IMR-90 (cell line): ENCODE measurements at regions not wholly inside any gene's neighbourhood (a gene's known extent, or its start where the extent isn't known, plus 50 kb on each side); places are given as distances from the start of the nearest gene placed in this dataset.

ENCODE experiments used
- CTCF ChIP-seq: conservative IDR thresholded peaks from 2 replicates; pipeline ENCODE4 v1.5.1; 2012; ENCODE audit warnings: mild to moderate bottlenecking, low read depth, low read length, improper control_type of control experiment
- MAFK ChIP-seq: IDR thresholded peaks from 2 replicates; pipeline ENCODE4 v1.6.1; 2012; ENCODE audit warnings: low read depth, low read length, improper control_type of control experiment
- RAD21 ChIP-seq: IDR thresholded peaks from 2 replicates; pipeline ENCODE4 v1.6.1; 2012; ENCODE audit warnings: low read length, improper control_type of control experiment
- RCOR1 ChIP-seq: IDR thresholded peaks from 2 replicates; pipeline ENCODE4 v1.6.1; 2012; ENCODE audit warnings: mild to moderate bottlenecking, low read length, improper control_type of control experiment; ENCODE audit not compliant: insufficient replicate concordance
- USF2 ChIP-seq: fragments of 150-350 bp; IDR thresholded peaks from 2 replicates; pipeline ENCODE4 v1.6.1; 2017; ENCODE audit warnings: mild to moderate bottlenecking, antibody characterized with exemption, low read length, low read depth

GRCh38 chr5:125492977-125493376, 746.5 kb upstream of the ZNF608 start:
- TF ChIP-seq CTCF (no peak), MAFK (no peak), USF2 (no peak), RCOR1 (no peak), RAD21 (no peak)
